Thoracic aorta (tissue), 2 donors: ENCODE measurements at regions not wholly inside any gene's neighbourhood (a gene's known extent, or its start where the extent isn't known, plus 50 kb on each side); places are given as distances from the start of the nearest gene placed in this dataset.

Source experiments
- ATAC-seq: fragments of 150-250 bp; one replicate; pipeline ENCODE4 v1.8.0; 2017; ENCODE audit warnings: low read depth; ENCODE audit not compliant: insufficient number of reproducible peaks, low FRiP score
- DNase-seq: peaks from one replicate; pipeline ENCODE4 v3.0.0-alpha.2; 2020; ENCODE audit warnings: low spot score
- H3K27ac ChIP-seq, 2 donors: fragments of 200-600 bp; sonication (generic); 1 replicate in 1 of 2; 2 replicates in 1 of 2; pipeline ENCODE4 v1.5.1; 2016; ENCODE audit warnings: mild to moderate bottlenecking in 2 of 2, moderate library complexity in 2 of 2
- H3K27me3 ChIP-seq: fragments of 200-600 bp; sonication (generic); replicated peaks from 2 replicates; pipeline ENCODE4 v1.6.0; 2016; ENCODE audit warnings: mild to moderate bottlenecking; ENCODE audit not compliant: insufficient read depth
- H3K36me3 ChIP-seq: fragments of 200-600 bp; sonication (generic); one replicate; pipeline ENCODE4 v1.5.1; 2016
- H3K4me1 ChIP-seq, 2 donors: fragments of 200-600 bp; sonication (generic); 1 replicate in 1 of 2; 2 replicates in 1 of 2; pipeline versions ENCODE4 v1.5.1 to v1.6.0; 2016; ENCODE audit warnings: low read depth in 2 of 2, mild to moderate bottlenecking in 1 of 2; ENCODE audit not compliant: control insufficient read depth in 1 of 2
- H3K4me3 ChIP-seq: fragments of 200-600 bp; sonication (generic); 2 replicates; pipeline ENCODE4 v1.5.1; 2016; ENCODE audit warnings: mild to moderate bottlenecking
- H3K9me3 ChIP-seq: fragments of 200-600 bp; sonication (generic); 2 replicates; pipeline ENCODE4 v1.5.1; 2016
- TF ChIP-seq, protein P1 (sequence below): fragments of 200-600 bp; sonication (generic); IDR thresholded peaks from one replicate; pipeline ENCODE4 v1.5.1; 2019; ENCODE audit warnings: antibody characterized with exemption

DNA sequence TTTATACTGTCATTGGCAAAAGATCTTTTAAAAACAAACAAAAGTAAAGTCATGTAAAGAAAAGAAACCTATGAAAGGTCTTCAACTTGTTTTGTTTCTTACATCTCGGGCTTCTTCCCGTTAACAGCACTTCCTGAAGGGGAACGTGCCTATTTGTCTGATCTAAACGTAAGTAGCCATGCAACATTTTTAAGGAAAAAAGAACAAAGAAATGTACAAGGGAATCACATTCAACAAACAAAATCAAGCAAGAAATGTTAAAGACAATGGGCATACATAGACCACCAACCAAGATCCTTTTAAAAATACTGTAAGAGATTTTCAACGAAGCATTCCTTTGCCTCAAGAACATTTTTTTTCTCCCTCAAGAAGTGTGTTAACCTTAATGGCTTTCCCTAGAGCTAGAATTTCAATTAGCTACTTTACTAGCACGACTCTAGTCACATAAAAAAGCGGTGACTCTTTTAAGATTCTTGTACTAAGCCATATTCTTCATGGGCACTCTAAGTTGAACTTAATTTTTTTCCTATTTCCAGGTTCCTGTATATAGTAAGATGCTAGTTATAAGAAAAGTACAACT lies 112.0 kb upstream of the TTC29 start:
- peak overlapping the region in 1 of 2 donors; percentile 12 for H3K27ac ChIP-seq
- ATAC-seq = no peak

DNA sequence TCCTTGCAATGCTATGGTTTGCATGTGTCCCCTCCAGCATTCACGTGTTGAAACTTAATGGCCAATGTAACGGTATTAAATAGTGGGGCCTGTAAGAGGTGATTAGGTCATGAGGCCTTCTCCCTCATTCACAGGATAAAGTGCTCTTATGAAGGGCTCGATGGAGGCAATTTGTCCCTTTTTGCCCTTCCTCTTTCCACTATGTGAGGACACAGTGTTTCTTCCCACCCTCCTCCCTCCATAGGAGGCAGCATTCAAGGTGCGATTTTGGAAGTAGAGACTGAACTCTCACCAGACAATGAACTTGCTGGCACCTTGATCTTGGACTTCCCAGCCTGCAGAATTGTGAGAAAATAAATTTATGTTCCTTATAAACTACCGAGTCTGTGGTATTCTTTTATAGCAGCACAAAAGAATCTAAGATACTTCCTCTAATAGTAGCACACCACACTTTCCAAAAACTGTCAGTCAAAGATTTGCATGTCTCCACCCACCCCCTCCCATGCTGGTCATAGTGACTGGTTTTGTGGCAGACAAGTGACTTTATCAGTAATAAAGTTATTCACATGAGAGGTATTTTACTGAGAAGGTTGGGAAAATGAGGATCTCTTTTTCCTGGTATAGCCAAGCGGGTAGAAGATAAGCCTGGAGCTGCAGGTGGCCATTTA lies 113.5 kb upstream of the TTC29 start:
- H3K4me3 ChIP-seq = no peak overlapping the region
- DNase-seq (no peak), ATAC-seq (no peak)
- TF ChIP-seq, protein P1, sequence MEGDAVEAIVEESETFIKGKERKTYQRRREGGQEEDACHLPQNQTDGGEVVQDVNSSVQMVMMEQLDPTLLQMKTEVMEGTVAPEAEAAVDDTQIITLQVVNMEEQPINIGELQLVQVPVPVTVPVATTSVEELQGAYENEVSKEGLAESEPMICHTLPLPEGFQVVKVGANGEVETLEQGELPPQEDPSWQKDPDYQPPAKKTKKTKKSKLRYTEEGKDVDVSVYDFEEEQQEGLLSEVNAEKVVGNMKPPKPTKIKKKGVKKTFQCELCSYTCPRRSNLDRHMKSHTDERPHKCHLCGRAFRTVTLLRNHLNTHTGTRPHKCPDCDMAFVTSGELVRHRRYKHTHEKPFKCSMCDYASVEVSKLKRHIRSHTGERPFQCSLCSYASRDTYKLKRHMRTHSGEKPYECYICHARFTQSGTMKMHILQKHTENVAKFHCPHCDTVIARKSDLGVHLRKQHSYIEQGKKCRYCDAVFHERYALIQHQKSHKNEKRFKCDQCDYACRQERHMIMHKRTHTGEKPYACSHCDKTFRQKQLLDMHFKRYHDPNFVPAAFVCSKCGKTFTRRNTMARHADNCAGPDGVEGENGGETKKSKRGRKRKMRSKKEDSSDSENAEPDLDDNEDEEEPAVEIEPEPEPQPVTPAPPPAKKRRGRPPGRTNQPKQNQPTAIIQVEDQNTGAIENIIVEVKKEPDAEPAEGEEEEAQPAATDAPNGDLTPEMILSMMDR = no peak
- H3K9me3 ChIP-seq = no peaks in the 10 kb centered on the region
- no peaks in the 10 kb centered on the region for H3K27me3 ChIP-seq
- H3K36me3 ChIP-seq = no peaks in the 10 kb centered on the region
- H3K4me1 ChIP-seq = peaks cover 4 to 12% of the 10 kb centered on the region in 2 donors
- H3K27ac ChIP-seq = no peak overlapping the region

More for the DNA sequence above, 112.0 kb upstream of the TTC29 start:
- peaks cover 4 to 12% of the 10 kb centered on the region in 2 donors for H3K4me1 ChIP-seq
- peak overlapping the region; percentile 72 for H3K4me3 ChIP-seq
- DNase-seq = no peak
- H3K27me3 ChIP-seq = no peaks in the 10 kb centered on the region
- no peaks in the 10 kb centered on the region for H3K9me3 ChIP-seq
- TF ChIP-seq, protein P1 = no peak
- H3K36me3 ChIP-seq = no peaks in the 10 kb centered on the region

DNA sequence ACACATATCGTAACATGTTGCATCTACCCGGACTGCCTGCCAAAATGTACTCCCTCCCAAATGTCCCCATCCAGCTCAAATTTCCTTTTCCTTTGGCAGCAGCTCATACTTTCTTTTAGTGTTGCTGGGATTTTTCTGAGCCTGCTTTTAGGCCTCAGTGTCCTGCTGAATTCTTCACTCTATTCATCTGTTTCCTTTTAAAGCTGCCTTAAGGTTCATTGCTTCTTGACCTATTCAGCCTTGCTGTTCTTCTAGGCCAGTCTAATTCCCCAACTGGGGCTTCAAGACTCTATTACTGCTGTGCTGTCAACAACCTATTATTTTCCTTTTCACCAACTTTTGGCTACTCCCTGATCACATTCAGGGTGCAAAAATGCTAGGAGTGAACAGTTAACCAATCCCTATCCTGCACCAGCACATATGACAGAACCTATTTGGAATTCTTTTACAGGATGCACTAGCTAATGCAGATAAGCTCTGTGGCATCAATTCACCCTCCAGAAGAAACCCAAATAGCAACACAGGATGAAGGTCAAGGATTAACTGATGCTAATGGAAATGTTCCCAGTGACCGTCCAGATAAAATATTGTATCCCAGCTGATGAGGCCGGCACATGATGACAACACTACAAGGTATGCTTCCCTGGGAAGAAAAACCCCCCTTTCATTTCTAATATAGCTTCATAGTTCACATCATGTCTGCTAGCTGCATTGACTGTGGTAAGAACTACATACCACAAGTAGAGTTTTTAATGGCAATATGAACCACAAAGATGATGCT lies 114.7 kb upstream of the TTC29 start:
- TF ChIP-seq, protein P1 = no peak
- H3K4me3 ChIP-seq = no peak overlapping the region
- H3K4me1 ChIP-seq = peaks cover 4 to 12% of the 10 kb centered on the region in 2 donors
- H3K27ac ChIP-seq = no peak overlapping the region
- ATAC-seq (no peak), DNase-seq (no peak)
- no peaks in the 10 kb centered on the region for H3K27me3 ChIP-seq
- H3K36me3 ChIP-seq = no peaks in the 10 kb centered on the region
- no peaks in the 10 kb centered on the region for H3K9me3 ChIP-seq

DNA sequence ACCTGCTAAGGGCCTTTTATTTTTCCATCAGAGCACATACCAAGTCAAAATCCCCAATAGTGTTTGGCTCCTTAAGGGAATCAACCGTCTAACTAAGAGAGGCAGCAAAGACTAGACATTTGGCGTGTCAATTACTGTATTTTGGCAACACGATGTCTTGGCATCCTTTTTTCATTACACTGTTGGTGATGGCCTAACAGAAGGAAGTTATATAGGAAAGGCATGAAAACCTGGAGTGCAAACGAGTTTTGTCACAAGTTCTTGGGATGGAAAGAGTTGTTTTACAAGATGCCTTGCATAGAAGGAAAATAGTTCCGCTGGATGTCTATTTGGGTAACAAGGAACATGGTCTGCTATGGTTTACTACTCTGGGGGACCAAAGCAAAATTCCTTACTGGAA lies 119.2 kb upstream of the TTC29 start:
- Histone ChIP-seq H3K36me3 (no peaks in the 10 kb centered on the region), H3K27ac (no peak overlapping the region), H3K27me3 (no peaks in the 10 kb centered on the region), H3K4me1 (no peaks in the 10 kb centered on the region), H3K9me3 (no peaks in the 10 kb centered on the region), H3K4me3 (no peak overlapping the region)
- TF ChIP-seq, protein P1 = no peak
- ATAC-seq (no peak), DNase-seq (no peak)

DNA sequence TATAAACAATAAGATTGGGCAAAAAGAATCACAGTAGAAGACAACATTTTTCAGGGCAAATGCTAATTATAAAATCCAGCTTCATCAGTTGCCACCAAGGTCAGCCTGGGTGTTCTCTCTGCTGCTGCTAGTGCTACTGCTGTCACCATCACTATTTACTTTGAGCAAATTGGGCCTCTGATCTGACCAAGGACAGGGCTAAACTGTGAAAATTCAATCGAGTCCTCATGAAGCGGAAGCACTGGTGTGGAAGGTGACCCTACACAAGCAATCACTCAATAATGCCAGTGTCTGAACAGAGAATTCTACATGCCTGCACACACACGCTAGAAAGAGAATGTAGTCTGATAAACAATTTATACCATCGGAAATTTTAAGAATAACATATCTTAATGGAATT lies 122.9 kb upstream of the TTC29 start:
- no peaks in the 10 kb centered on the region for H3K4me1 ChIP-seq
- H3K36me3 ChIP-seq = no peaks in the 10 kb centered on the region
- H3K4me3 ChIP-seq = no peak overlapping the region
- TF ChIP-seq, protein P1 = no peak
- ATAC-seq (no peak), DNase-seq (no peak)
- no peak overlapping the region for H3K27ac ChIP-seq
- no peaks in the 10 kb centered on the region for H3K9me3 ChIP-seq
- no peaks in the 10 kb centered on the region for H3K27me3 ChIP-seq
